WTC11 (cell line): ENCODE measurements at regions not wholly inside any gene's neighbourhood (a gene's known extent, or its start where the extent isn't known, plus 50 kb on each side); places are given as distances from the start of the nearest gene placed in this dataset.

ENCODE experiments used
- ATAC-seq: fragments of 200-7000 bp; cut with Tn5 transposase; 2 replicates; pipeline ENCODE4 v1.10.0; 2021; ENCODE audit warnings: mild to moderate bottlenecking, moderate library complexity
- CTCF ChIA-PET: fragments of 300-600 bp; sonication (Branson Sonifier 250); formaldehyde crosslinking; loops from one replicate; lab custom pipeline; 2021; ENCODE audit warnings: antibody characterized with exemption; lab: Charles Lee
- POLR2A ChIA-PET: fragments of 350-600 bp; sonication (Branson Sonifier 250); formaldehyde crosslinking; loops from one replicate; lab custom pipeline; 2021; ENCODE audit warnings: antibody characterized with exemption; lab: Charles Lee
- DNase-seq: peaks from one replicate; pipeline ENCODE4 v3.0.0; 2021; ENCODE audit warnings: low spot score
- H3K27ac Mint-ChIP-seq: 2 replicates; pipeline ENCODE4 v1.8.0; 2021; ENCODE audit warnings: mixed read lengths
- H3K27me3 Mint-ChIP-seq: 2 replicates; pipeline ENCODE4 v1.8.0; 2021; ENCODE audit warnings: low read depth, mild to moderate bottlenecking, moderate library complexity, mixed read lengths
- H3K36me3 Mint-ChIP-seq: 2 replicates; pipeline ENCODE4 v1.8.0; 2021; ENCODE audit warnings: mixed read lengths
- H3K4me1 Mint-ChIP-seq: 2 replicates; pipeline ENCODE4 v1.8.0; 2022; ENCODE audit warnings: mixed read lengths
- H3K4me3 Mint-ChIP-seq: 2 replicates; pipeline ENCODE4 v1.8.0; 2021; ENCODE audit warnings: mild to moderate bottlenecking, moderate library complexity, mixed read lengths
- H3K9me3 Mint-ChIP-seq: 2 replicates; pipeline ENCODE4 v1.8.0; 2021; ENCODE audit warnings: mixed read lengths
- ATF1 ChIP-seq: sonication (generic); formaldehyde crosslinking; IDR thresholded peaks from 2 replicates; pipeline ENCODE4 v1.8.1; 2023; ENCODE audit warnings: mild to moderate bottlenecking, moderate library complexity, missing genetic modification reagents
- CREB1 ChIP-seq: sonication (generic); formaldehyde crosslinking; IDR thresholded peaks from 2 replicates; pipeline ENCODE4 v1.8.0; 2023; ENCODE audit warnings: mild to moderate bottlenecking, missing genetic modification reagents
- CREM ChIP-seq: sonication (generic); formaldehyde crosslinking; IDR thresholded peaks from 2 replicates; pipeline ENCODE4 v1.8.1; 2022; ENCODE audit warnings: mild to moderate bottlenecking, missing genetic modification reagents, moderate library complexity
- GABPB1 ChIP-seq: sonication (generic); formaldehyde crosslinking; IDR thresholded peaks from 2 replicates; pipeline ENCODE4 v1.8.1; 2023; ENCODE audit warnings: mild to moderate bottlenecking, missing genetic modification reagents
- GTF2I ChIP-seq: fragments of 250-450 bp; sonication (Bioruptor Pico); conservative IDR thresholded peaks from 2 replicates; pipeline ENCODE4 v1.4.0; 2021; ENCODE audit warnings: mild to moderate bottlenecking
- JAZF1 ChIP-seq: fragments of 250-450 bp; sonication (Bioruptor Pico); IDR thresholded peaks from 2 replicates; pipeline ENCODE4 v1.9.0; 2021; ENCODE audit warnings: moderate library complexity, mild to moderate bottlenecking, inconsistent platforms
- KAT7 ChIP-seq: sonication (generic); formaldehyde crosslinking; IDR thresholded peaks from 2 replicates; pipeline ENCODE4 v1.8.1; 2023; ENCODE audit warnings: missing genetic modification reagents, mild to moderate bottlenecking, borderline replicate concordance
- TCF7 ChIP-seq: sonication (generic); formaldehyde crosslinking; IDR thresholded peaks from 2 replicates; pipeline ENCODE4 v1.8.0; 2022; ENCODE audit warnings: mild to moderate bottlenecking, low read depth, missing genetic modification reagents, moderate library complexity
- TEAD4 ChIP-seq: sonication (generic); formaldehyde crosslinking; IDR thresholded peaks from 2 replicates; pipeline ENCODE4 v1.8.0; 2022; ENCODE audit warnings: mild to moderate bottlenecking, missing genetic modification reagents
- TP53 ChIP-seq: sonication (generic); formaldehyde crosslinking; IDR thresholded peaks from 2 replicates; pipeline ENCODE4 v1.8.1; 2023; ENCODE audit warnings: mild to moderate bottlenecking, missing genetic modification reagents
- ZBTB21 ChIP-seq: sonication (generic); formaldehyde crosslinking; IDR thresholded peaks from 2 replicates; pipeline ENCODE4 v1.8.1; 2023; ENCODE audit warnings: mild to moderate bottlenecking, missing genetic modification reagents, borderline replicate concordance
- ZNF138 ChIP-seq: sonication (generic); formaldehyde crosslinking; conservative IDR thresholded peaks from 2 replicates; pipeline ENCODE4 v1.8.1; 2022; ENCODE audit warnings: mild to moderate bottlenecking, moderate library complexity, missing genetic modification reagents
- ZNF263 ChIP-seq: sonication (generic); formaldehyde crosslinking; IDR thresholded peaks from 2 replicates; pipeline ENCODE4 v1.8.1; 2022; ENCODE audit warnings: low read depth, mild to moderate bottlenecking, moderate library complexity, missing genetic modification reagents
- ZNF416 ChIP-seq: fragments of 250-450 bp; sonication (Bioruptor Pico); IDR thresholded peaks from 2 replicates; pipeline ENCODE4 v1.9.0; 2021; ENCODE audit warnings: mild to moderate bottlenecking, inconsistent platforms
- ZNF671 ChIP-seq: fragments of 250-450 bp; sonication (Bioruptor Pico); IDR thresholded peaks from 2 replicates; pipeline ENCODE4 v1.8.0; 2021; ENCODE audit warnings: mild to moderate bottlenecking
- TF ChIP-seq, protein P1 (sequence below): fragments of 250-450 bp; sonication (Bioruptor Pico); IDR thresholded peaks from 2 replicates; pipeline ENCODE4 v1.9.0; 2021; ENCODE audit warnings: mild to moderate bottlenecking
- TF ChIP-seq, protein P2 (sequence below): sonication (generic); formaldehyde crosslinking; IDR thresholded peaks from 2 replicates; pipeline ENCODE4 v1.8.0; 2022; ENCODE audit warnings: mild to moderate bottlenecking, missing genetic modification reagents
- TF ChIP-seq, protein P3 (sequence below): sonication (generic); formaldehyde crosslinking; IDR thresholded peaks from 2 replicates; pipeline ENCODE4 v1.8.1; 2022; ENCODE audit warnings: low read depth, missing genetic modification reagents, borderline replicate concordance
- TF ChIP-seq, protein P4 (sequence below): sonication (generic); formaldehyde crosslinking; IDR thresholded peaks from 2 replicates; pipeline ENCODE4 v1.8.1; 2022; ENCODE audit warnings: mild to moderate bottlenecking, missing genetic modification reagents, moderate library complexity, borderline replicate concordance
- TF ChIP-seq, protein P5 (sequence below): sonication (generic); formaldehyde crosslinking; conservative IDR thresholded peaks from 2 replicates; pipeline ENCODE4 v1.8.1; 2023; ENCODE audit warnings: mild to moderate bottlenecking, low read depth, missing genetic modification reagents, moderate library complexity

DNA sequence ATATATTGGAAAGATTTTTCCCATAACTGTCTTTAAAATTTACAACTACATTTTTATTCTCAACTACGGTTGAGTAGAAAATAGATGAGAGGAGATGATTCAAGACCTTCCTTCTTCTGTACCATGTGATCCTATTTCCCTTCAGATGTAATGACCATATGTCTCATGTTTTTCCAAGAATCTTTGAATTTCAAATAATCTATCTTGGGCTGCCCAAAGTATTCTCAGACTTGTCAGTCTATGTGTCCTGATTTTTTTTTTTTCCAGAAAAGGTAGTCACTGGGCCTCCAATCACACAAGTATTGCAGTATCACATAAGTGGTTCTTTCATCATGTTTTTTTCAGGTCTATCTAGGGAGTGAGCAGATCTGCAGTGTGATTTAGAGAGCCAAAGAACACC lies 392.4 kb downstream of the RFC3 start:
- ChIA-PET POLR2A (no interaction called here), CTCF (no interaction called here)
- H3K4me3 Mint-ChIP-seq: no peak overlapping the region
- H3K27ac Mint-ChIP-seq: no peak overlapping the region
- no peaks in the 10 kb centered on the region for H3K27me3 Mint-ChIP-seq
- DNase-seq (no peak), ATAC-seq (no peak)
- H3K36me3 Mint-ChIP-seq: peaks cover 7% of the 10 kb centered on the region; the same call in 1 of the 2 replicates
- H3K4me1 Mint-ChIP-seq: peaks cover under 1% of the 10 kb centered on the region
- peaks cover 6% of the 10 kb centered on the region for H3K9me3 Mint-ChIP-seq
- no peak for TF ChIP-seq ATF1 (CRISPR knock-in tag)
- no peak for TF ChIP-seq CREM (CRISPR knock-in tag)
- no peak for TF ChIP-seq CREB1
- TF ChIP-seq JAZF1: no peak
- no peak for TF ChIP-seq TP53 (CRISPR knock-in tag)

DNA sequence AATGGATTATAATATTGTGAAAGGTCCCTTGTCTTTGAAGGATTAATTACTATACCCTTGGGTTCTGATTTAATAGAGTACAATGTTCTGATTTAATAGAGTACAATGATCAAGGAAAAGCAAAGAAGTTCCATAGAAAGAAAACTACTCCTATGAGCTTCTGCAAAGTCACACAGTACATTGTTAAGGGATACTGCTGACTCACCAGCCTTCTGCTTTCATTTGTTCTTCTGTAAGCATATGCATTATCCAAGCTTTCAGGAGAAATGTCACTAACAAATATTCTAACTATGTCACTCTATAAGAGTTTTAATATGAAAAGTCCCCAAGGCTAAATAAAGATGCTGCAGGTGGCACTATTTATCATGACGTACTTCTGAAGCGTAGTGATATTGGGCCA lies 396.7 kb downstream of the RFC3 start:
- H3K36me3 Mint-ChIP-seq: no peaks in the 10 kb centered on the region
- no peaks in the 10 kb centered on the region for H3K4me1 Mint-ChIP-seq
- no peak for ATAC-seq
- H3K9me3 Mint-ChIP-seq: peaks cover 6% of the 10 kb centered on the region
- no peak for DNase-seq
- H3K27ac Mint-ChIP-seq: no peak overlapping the region
- H3K27me3 Mint-ChIP-seq: no peaks in the 10 kb centered on the region
- TF ChIP-seq GTF2I (CRISPR knock-in tag) (no peak), ZNF263 (CRISPR knock-in tag) (no peak), ZNF671 (CRISPR knock-in tag) (no peak)
- TF ChIP-seq, protein P1, sequence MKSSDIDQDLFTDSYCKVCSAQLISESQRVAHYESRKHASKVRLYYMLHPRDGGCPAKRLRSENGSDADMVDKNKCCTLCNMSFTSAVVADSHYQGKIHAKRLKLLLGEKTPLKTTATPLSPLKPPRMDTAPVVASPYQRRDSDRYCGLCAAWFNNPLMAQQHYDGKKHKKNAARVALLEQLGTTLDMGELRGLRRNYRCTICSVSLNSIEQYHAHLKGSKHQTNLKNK: no peak
- H3K4me3 Mint-ChIP-seq: no peak overlapping the region
- POLR2A ChIA-PET: no interaction called here
- CTCF ChIA-PET: no interaction called here

DNA sequence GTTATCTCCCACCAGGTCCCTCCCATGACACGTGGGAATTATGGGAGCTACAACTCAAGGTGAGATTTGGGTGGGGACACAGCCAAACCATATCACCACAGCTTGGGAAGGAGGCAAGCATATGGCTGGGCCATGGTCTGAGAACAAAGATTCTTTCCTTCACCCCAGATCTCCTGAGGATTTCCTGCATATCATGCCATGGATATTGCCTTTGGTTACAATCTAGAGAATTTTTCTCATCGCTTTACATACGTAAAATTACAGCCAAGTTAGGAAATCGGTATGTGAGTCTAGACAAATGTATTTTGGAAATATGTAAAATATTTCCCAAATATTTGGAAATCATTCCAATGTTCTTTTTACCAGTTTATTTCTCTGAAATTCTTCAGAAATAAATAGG lies 398.3 kb downstream of the RFC3 start:
- POLR2A ChIA-PET: interaction anchor here (0.6 kb wide), 1 partner anchor 993 kb away, joined by 3 read pairs; no protein-coding TSS in a partner anchor
- no peak for DNase-seq
- Mint-ChIP-seq H3K4me3 (no peak overlapping the region), H3K4me1 (no peaks in the 10 kb centered on the region)
- CTCF ChIA-PET: no interaction called here
- no peak for TF ChIP-seq TEAD4 (CRISPR knock-in tag)
- no peak for TF ChIP-seq TCF7 (CRISPR knock-in tag)
- TF ChIP-seq, protein P2, sequence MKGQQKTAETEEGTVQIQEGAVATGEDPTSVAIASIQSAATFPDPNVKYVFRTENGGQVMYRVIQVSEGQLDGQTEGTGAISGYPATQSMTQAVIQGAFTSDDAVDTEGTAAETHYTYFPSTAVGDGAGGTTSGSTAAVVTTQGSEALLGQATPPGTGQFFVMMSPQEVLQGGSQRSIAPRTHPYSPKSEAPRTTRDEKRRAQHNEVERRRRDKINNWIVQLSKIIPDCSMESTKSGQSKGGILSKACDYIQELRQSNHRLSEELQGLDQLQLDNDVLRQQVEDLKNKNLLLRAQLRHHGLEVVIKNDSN (CRISPR knock-in tag): no peak
- no peak for TF ChIP-seq ZNF671 (CRISPR knock-in tag)
- TF ChIP-seq GABPB1: no peak
- TF ChIP-seq, protein P3, sequence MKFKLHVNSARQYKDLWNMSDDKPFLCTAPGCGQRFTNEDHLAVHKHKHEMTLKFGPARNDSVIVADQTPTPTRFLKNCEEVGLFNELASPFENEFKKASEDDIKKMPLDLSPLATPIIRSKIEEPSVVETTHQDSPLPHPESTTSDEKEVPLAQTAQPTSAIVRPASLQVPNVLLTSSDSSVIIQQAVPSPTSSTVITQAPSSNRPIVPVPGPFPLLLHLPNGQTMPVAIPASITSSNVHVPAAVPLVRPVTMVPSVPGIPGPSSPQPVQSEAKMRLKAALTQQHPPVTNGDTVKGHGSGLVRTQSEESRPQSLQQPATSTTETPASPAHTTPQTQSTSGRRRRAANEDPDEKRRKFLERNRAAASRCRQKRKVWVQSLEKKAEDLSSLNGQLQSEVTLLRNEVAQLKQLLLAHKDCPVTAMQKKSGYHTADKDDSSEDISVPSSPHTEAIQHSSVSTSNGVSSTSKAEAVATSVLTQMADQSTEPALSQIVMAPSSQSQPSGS (CRISPR knock-in tag): no peak
- TF ChIP-seq ZBTB21 (CRISPR knock-in tag): no peak
- TF ChIP-seq, protein P4, sequence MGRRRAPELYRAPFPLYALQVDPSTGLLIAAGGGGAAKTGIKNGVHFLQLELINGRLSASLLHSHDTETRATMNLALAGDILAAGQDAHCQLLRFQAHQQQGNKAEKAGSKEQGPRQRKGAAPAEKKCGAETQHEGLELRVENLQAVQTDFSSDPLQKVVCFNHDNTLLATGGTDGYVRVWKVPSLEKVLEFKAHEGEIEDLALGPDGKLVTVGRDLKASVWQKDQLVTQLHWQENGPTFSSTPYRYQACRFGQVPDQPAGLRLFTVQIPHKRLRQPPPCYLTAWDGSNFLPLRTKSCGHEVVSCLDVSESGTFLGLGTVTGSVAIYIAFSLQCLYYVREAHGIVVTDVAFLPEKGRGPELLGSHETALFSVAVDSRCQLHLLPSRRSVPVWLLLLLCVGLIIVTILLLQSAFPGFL (CRISPR knock-in tag): no peak
- TF ChIP-seq ZNF138 (CRISPR knock-in tag): no peak
- no peak for TF ChIP-seq ZNF416 (CRISPR knock-in tag)
- TF ChIP-seq, protein P5, sequence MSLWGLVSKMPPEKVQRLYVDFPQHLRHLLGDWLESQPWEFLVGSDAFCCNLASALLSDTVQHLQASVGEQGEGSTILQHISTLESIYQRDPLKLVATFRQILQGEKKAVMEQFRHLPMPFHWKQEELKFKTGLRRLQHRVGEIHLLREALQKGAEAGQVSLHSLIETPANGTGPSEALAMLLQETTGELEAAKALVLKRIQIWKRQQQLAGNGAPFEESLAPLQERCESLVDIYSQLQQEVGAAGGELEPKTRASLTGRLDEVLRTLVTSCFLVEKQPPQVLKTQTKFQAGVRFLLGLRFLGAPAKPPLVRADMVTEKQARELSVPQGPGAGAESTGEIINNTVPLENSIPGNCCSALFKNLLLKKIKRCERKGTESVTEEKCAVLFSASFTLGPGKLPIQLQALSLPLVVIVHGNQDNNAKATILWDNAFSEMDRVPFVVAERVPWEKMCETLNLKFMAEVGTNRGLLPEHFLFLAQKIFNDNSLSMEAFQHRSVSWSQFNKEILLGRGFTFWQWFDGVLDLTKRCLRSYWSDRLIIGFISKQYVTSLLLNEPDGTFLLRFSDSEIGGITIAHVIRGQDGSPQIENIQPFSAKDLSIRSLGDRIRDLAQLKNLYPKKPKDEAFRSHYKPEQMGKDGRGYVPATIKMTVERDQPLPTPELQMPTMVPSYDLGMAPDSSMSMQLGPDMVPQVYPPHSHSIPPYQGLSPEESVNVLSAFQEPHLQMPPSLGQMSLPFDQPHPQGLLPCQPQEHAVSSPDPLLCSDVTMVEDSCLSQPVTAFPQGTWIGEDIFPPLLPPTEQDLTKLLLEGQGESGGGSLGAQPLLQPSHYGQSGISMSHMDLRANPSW (CRISPR knock-in tag): no peak
- TF ChIP-seq GTF2I (CRISPR knock-in tag): no peak
- TF ChIP-seq KAT7 (CRISPR knock-in tag): no peak
- TF ChIP-seq, all 79 proteins: peak for 0
- no peaks in the 10 kb centered on the region for H3K36me3 Mint-ChIP-seq
- no peak for ATAC-seq
- H3K27me3 Mint-ChIP-seq: no peaks in the 10 kb centered on the region
- no peak overlapping the region for H3K27ac Mint-ChIP-seq
- peaks cover 6% of the 10 kb centered on the region for H3K9me3 Mint-ChIP-seq
